Peyer's patch (tissue), 4 donors: ENCODE measurements at regions not wholly inside any gene's neighbourhood (a gene's known extent, or its start where the extent isn't known, plus 50 kb on each side); places are given as distances from the start of the nearest gene placed in this dataset.

Source experiments
- DNase-seq, 3 donors: peaks; one replicate each; pipeline ENCODE4 v3.0.0-alpha.2; 2017 to 2019
- H3K27ac ChIP-seq, 4 donors: fragments of 200-600 bp; sonication (generic); one replicate each; pipeline ENCODE4 v1.5.1; 2016 to 2019
- H3K27me3 ChIP-seq, 2 donors: fragments of 200-600 bp; sonication (generic); one replicate each; pipeline ENCODE4 v1.5.1; 2019
- H3K36me3 ChIP-seq, 3 donors: fragments of 200-600 bp; sonication (generic); one replicate each; pipeline ENCODE4 v1.5.1; 2016 to 2019
- H3K4me1 ChIP-seq, 4 donors: fragments of 200-600 bp; sonication (generic); one replicate each; pipeline ENCODE4 v1.5.1; 2016 to 2019
- H3K4me3 ChIP-seq, 4 donors: fragments of 200-600 bp; sonication (generic); 1 replicate in 3 of 4; 2 replicates in 1 of 4; pipeline ENCODE4 v1.5.1; 2016 to 2019; ENCODE audit warnings: mild to moderate bottlenecking in 1 of 4
- H3K9me3 ChIP-seq, 4 donors: fragments of 200-600 bp; sonication (generic); one replicate each; pipeline ENCODE4 v1.5.1; 2016 to 2019; ENCODE audit warnings: mild to moderate bottlenecking in 1 of 4
- CTCF ChIP-seq, 6 experiments: fragments of 450-650 bp in 4 of 6; fragments of 200-600 bp in 2 of 6; sonication (generic) in 1 of 6; IDR thresholded peaks; one replicate each; pipeline ENCODE4 v1.5.1; 2017 to 2019; ENCODE audit warnings: antibody characterized with exemption in 6 of 6, mild to moderate bottlenecking in 3 of 6, moderate library complexity in 1 of 6
- POLR2A ChIP-seq, 2 donors: fragments of 450-650 bp; IDR thresholded peaks; one replicate each; pipeline ENCODE4 v1.5.1; 2017; ENCODE audit warnings: antibody characterized with exemption in 2 of 2, mild to moderate bottlenecking in 2 of 2, moderate library complexity in 2 of 2

- H3K27ac ChIP-seq = no peak overlapping the region
- no peak for DNase-seq
- no peaks in the 10 kb centered on the region for H3K36me3 ChIP-seq
- no peak overlapping the region for H3K4me3 ChIP-seq
- no peaks in the 10 kb centered on the region for H3K27me3 ChIP-seq
- no peaks in the 10 kb centered on the region for H3K9me3 ChIP-seq
- TF ChIP-seq POLR2A (IDR thresholded peaks at IDR 0.05) = no peak
- TF ChIP-seq CTCF (IDR thresholded peaks at IDR 0.05) = no peak
- H3K4me1 ChIP-seq = no peaks in the 10 kb centered on the region
Measured at GRCh38 chr20:4332121-4332860, 83.2 kb upstream of the ADRA1D start.

- no peaks in the 10 kb centered on the region for H3K4me1 ChIP-seq
- TF ChIP-seq CTCF (IDR thresholded peaks at IDR 0.05) (no peak), POLR2A (IDR thresholded peaks at IDR 0.05) (no peak)
Measured at GRCh38 chr20:4330011-4330410, 80.9 kb upstream of the ADRA1D start.

GRCh38 chr20:4329232-4329631 is 80.1 kb upstream of the ADRA1D start:
- no peaks in the 10 kb centered on the region for H3K4me1 ChIP-seq
- no peaks in the 10 kb centered on the region for H3K27me3 ChIP-seq
- no peak for TF ChIP-seq CTCF (IDR thresholded peaks at IDR 0.05)
- TF ChIP-seq POLR2A (IDR thresholded peaks at IDR 0.05) = no peak
- no peak overlapping the region for H3K27ac ChIP-seq
- H3K4me3 ChIP-seq = no peak overlapping the region
- no peak for DNase-seq
- no peaks in the 10 kb centered on the region for H3K36me3 ChIP-seq
- no peaks in the 10 kb centered on the region for H3K9me3 ChIP-seq

More at GRCh38 chr20:4330011-4330410, 80.9 kb upstream of the ADRA1D start:
- H3K4me3 ChIP-seq = no peak overlapping the region
- H3K36me3 ChIP-seq = no peaks in the 10 kb centered on the region
- no peak overlapping the region for H3K27ac ChIP-seq
- H3K27me3 ChIP-seq = no peaks in the 10 kb centered on the region
- DNase-seq = no peak
- H3K9me3 ChIP-seq = no peaks in the 10 kb centered on the region

- Histone ChIP-seq H3K4me3 (no peak overlapping the region), H3K36me3 (no peaks in the 10 kb centered on the region), H3K27me3 (no peaks in the 10 kb centered on the region), H3K9me3 (no peaks in the 10 kb centered on the region), H3K27ac (no peak overlapping the region), H3K4me1 (no peaks in the 10 kb centered on the region)
- DNase-seq = no peak
- no peak for TF ChIP-seq POLR2A (IDR thresholded peaks at IDR 0.05)
- no peak for TF ChIP-seq CTCF (IDR thresholded peaks at IDR 0.05)
Measured at GRCh38 chr20:4328541-4328940, 79.5 kb upstream of the ADRA1D start.

- TF ChIP-seq CTCF (IDR thresholded peaks at IDR 0.05) (no peak), POLR2A (IDR thresholded peaks at IDR 0.05) (no peak)
- DNase-seq = no peak
- H3K4me3 ChIP-seq = no peak overlapping the region
- H3K36me3 ChIP-seq = no peaks in the 10 kb centered on the region
- no peak overlapping the region for H3K27ac ChIP-seq
- H3K9me3 ChIP-seq = no peaks in the 10 kb centered on the region
- H3K27me3 ChIP-seq = no peaks in the 10 kb centered on the region
- H3K4me1 ChIP-seq = no peaks in the 10 kb centered on the region
Measured at GRCh38 chr20:4327956-4328355, 78.9 kb upstream of the ADRA1D start.
